22Rv1 (cell line): ENCODE measurements at regions not wholly inside any gene's neighbourhood (a gene's known extent, or its start where the extent isn't known, plus 50 kb on each side); places are given as distances from the start of the nearest gene placed in this dataset.
"Not testable (repeated sequence)": the region's sequence is repeated elsewhere in the genome, so short reads cannot be mapped to it uniquely, and the experiment has no call there.

ENCODE experiments used
- H3K27ac ChIP-seq: fragments of 450-650 bp; 2 replicates; pipeline ENCODE4 v1.5.1; 2017
- CTCF ChIP-seq: fragments of 450-650 bp; IDR thresholded peaks from 2 replicates; pipeline ENCODE4 v1.5.1; 2017; ENCODE audit warnings: mild to moderate bottlenecking
- ZFX ChIP-seq: fragments of 450-650 bp; IDR thresholded peaks from 2 replicates; pipeline ENCODE4 v1.6.1; 2017; ENCODE audit warnings: antibody characterized with exemption, borderline replicate concordance

- TF ChIP-seq ZFX = no peak
- no peak for TF ChIP-seq CTCF
- H3K27ac ChIP-seq = no peak overlapping the region
These were observed 136.8 kb upstream of the CES5A start for GRCh38 chr16:56011808-56012481.

- H3K27ac ChIP-seq = no peak overlapping the region
- TF ChIP-seq ZFX (no peak), CTCF (no peak)
These were observed 130.8 kb upstream of the CES5A start for GRCh38 chr16:56005958-56006357.

GRCh38 chr16:55999683-56000082, 124.5 kb upstream of the CES5A start:
- TF ChIP-seq CTCF (no peak), ZFX (no peak)
- no peak overlapping the region for H3K27ac ChIP-seq

GRCh38 chr16:55993088-55993487, 117.9 kb upstream of the CES5A start:
- no peak for TF ChIP-seq CTCF
- TF ChIP-seq ZFX = no peak
- no peak overlapping the region for H3K27ac ChIP-seq

GRCh38 chr16:55992551-55992950, 117.4 kb upstream of the CES5A start:
- TF ChIP-seq CTCF (no peak), ZFX (no peak)
- no peak overlapping the region for H3K27ac ChIP-seq

- H3K27ac ChIP-seq = no peak overlapping the region
- TF ChIP-seq ZFX = no peak
- TF ChIP-seq CTCF = no peak
These were observed 116.7 kb upstream of the CES5A start for GRCh38 chr16:55991843-55992242.

- H3K27ac ChIP-seq = no peak overlapping the region
- TF ChIP-seq ZFX (no peak), CTCF (no peak)
These were observed 114.4 kb upstream of the CES5A start for GRCh38 chr16:55989569-55989907.

GRCh38 chr16:55988850-55989568, 113.8 kb upstream of the CES5A start:
- not testable (repeated sequence) for H3K27ac ChIP-seq
